Ovary (tissue), 3 donors: ENCODE measurements at regions not wholly inside any gene's neighbourhood (a gene's known extent, or its start where the extent isn't known, plus 50 kb on each side); places are given as distances from the start of the nearest gene placed in this dataset.
"Not testable (repeated sequence)": the region's sequence is repeated elsewhere in the genome, so short reads cannot be mapped to it uniquely, and the experiment has no call there.

Experiments
- EP300 ChIP-seq: sonication (generic); formaldehyde crosslinking; IDR thresholded peaks from one replicate; pipeline ENCODE4 v1.6.1; 2017; ENCODE audit warnings: antibody characterized with exemption
- TF ChIP-seq, protein P1 (sequence below), 3 donors: fragments of 450-650 bp in 2 of 3; fragments of 200-600 bp in 1 of 3; IDR thresholded peaks; one replicate each; pipeline versions ENCODE4 v1.5.1 to v1.8.0; 2016 to 2022; ENCODE audit warnings: antibody characterized with exemption in 3 of 3, mild to moderate bottlenecking in 1 of 3
- donor health status: DM: no; HTN: no; CAD: no.

DNA sequence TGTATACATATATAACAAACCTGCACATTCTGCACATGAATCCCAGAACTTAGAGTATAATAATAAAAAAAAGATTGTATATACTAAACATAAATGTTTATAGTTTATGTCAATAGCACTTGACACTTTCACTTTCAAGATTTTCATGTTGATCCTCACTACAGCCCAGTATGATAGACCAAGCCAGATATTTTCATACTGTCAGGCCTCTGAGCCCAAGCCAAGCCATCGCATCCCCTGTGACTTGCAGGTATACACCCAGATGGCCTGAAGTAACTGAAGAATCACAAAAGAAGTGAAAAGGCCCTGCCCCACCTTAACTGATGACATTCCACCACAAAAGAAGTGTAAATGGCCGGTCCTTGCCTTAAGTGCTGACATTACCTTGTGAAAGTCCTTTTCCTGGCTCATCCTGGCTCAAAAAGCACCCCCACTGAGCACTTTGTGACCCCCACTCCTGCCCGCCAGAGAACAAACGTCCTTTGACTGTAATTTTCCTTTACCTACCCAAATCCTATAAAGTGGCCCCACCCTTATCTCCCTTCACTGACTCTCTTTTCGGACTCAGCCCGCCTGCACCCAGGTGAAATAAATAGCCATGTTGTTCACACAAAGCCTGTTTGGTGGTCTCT lies 555.5 kb upstream of the ADGRL2 start:
- TF ChIP-seq, protein P1, sequence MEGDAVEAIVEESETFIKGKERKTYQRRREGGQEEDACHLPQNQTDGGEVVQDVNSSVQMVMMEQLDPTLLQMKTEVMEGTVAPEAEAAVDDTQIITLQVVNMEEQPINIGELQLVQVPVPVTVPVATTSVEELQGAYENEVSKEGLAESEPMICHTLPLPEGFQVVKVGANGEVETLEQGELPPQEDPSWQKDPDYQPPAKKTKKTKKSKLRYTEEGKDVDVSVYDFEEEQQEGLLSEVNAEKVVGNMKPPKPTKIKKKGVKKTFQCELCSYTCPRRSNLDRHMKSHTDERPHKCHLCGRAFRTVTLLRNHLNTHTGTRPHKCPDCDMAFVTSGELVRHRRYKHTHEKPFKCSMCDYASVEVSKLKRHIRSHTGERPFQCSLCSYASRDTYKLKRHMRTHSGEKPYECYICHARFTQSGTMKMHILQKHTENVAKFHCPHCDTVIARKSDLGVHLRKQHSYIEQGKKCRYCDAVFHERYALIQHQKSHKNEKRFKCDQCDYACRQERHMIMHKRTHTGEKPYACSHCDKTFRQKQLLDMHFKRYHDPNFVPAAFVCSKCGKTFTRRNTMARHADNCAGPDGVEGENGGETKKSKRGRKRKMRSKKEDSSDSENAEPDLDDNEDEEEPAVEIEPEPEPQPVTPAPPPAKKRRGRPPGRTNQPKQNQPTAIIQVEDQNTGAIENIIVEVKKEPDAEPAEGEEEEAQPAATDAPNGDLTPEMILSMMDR (IDR thresholded peaks at IDR 0.05): not testable (repeated sequence)
- TF ChIP-seq EP300: not testable (repeated sequence)
